Endothelial cell (in vitro differentiated cells): ENCODE measurements at regions not wholly inside any gene's neighbourhood (a gene's known extent, or its start where the extent isn't known, plus 50 kb on each side); places are given as distances from the start of the nearest gene placed in this dataset.

Experiments used
- DNase-seq: peaks from one replicate; pipeline ENCODE4 v3.0.0; 2021; ENCODE audit warnings: low spot score
- H3K27ac Mint-ChIP-seq: one replicate; pipeline ENCODE4 v1.8.0; 2021; ENCODE audit warnings: mixed read lengths, inconsistent platforms; ENCODE audit not compliant: unreplicated experiment
- H3K27me3 Mint-ChIP-seq: one replicate; pipeline ENCODE4 v1.8.0; 2021; ENCODE audit warnings: mild to moderate bottlenecking, moderate library complexity, mixed read lengths, inconsistent platforms; ENCODE audit not compliant: unreplicated experiment
- H3K36me3 Mint-ChIP-seq: one replicate; pipeline ENCODE4 v1.8.0; 2021; ENCODE audit warnings: mild to moderate bottlenecking, low read depth, mixed read lengths, inconsistent platforms; ENCODE audit not compliant: unreplicated experiment
- H3K4me1 Mint-ChIP-seq: one replicate; pipeline ENCODE4 v1.8.0; 2021; ENCODE audit warnings: mild to moderate bottlenecking, mixed read lengths, inconsistent platforms; ENCODE audit not compliant: unreplicated experiment
- H3K4me3 Mint-ChIP-seq: one replicate; pipeline ENCODE4 v1.8.0; 2021; ENCODE audit warnings: mild to moderate bottlenecking, mixed read lengths, inconsistent platforms; ENCODE audit not compliant: unreplicated experiment
- H3K9me3 Mint-ChIP-seq: one replicate; pipeline ENCODE4 v1.8.0; 2021; ENCODE audit warnings: mixed read lengths, inconsistent platforms; ENCODE audit not compliant: unreplicated experiment
- TF ChIP-seq, protein P1 (sequence below): fragments of 200-600 bp; sonication (generic); IDR thresholded peaks from one replicate; pipeline ENCODE4 v1.5.0; 2021; ENCODE audit warnings: antibody characterized with exemption; ENCODE audit not compliant: unreplicated experiment

DNA sequence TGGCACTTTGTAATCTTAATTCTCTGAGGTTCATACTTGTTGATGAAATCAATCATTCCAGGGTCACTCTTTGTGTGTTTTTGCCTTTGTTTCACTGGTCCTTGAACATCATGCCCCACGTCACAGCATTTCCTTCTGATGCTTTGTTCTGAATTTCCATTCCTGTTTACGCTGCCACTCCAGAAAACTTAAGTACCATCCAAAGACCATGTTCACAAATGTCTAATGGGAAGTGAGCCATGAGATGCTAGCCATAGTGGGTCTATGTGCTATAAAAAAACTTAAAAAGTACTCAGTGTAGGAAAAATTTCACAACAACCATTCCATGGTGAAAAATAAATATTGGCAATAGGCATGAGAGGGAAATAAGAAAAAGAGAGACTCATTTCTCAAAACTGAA, 232.0 kb downstream of the IBTK start:
- no peak overlapping the region for H3K27ac Mint-ChIP-seq
- no peaks in the 10 kb centered on the region for H3K4me1 Mint-ChIP-seq
- no peak overlapping the region for H3K4me3 Mint-ChIP-seq
- no peaks in the 10 kb centered on the region for H3K27me3 Mint-ChIP-seq
- no peaks in the 10 kb centered on the region for H3K36me3 Mint-ChIP-seq
- no peaks in the 10 kb centered on the region for H3K9me3 Mint-ChIP-seq
- DNase-seq: no peak
- TF ChIP-seq, protein P1, sequence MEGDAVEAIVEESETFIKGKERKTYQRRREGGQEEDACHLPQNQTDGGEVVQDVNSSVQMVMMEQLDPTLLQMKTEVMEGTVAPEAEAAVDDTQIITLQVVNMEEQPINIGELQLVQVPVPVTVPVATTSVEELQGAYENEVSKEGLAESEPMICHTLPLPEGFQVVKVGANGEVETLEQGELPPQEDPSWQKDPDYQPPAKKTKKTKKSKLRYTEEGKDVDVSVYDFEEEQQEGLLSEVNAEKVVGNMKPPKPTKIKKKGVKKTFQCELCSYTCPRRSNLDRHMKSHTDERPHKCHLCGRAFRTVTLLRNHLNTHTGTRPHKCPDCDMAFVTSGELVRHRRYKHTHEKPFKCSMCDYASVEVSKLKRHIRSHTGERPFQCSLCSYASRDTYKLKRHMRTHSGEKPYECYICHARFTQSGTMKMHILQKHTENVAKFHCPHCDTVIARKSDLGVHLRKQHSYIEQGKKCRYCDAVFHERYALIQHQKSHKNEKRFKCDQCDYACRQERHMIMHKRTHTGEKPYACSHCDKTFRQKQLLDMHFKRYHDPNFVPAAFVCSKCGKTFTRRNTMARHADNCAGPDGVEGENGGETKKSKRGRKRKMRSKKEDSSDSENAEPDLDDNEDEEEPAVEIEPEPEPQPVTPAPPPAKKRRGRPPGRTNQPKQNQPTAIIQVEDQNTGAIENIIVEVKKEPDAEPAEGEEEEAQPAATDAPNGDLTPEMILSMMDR: no peak

DNA sequence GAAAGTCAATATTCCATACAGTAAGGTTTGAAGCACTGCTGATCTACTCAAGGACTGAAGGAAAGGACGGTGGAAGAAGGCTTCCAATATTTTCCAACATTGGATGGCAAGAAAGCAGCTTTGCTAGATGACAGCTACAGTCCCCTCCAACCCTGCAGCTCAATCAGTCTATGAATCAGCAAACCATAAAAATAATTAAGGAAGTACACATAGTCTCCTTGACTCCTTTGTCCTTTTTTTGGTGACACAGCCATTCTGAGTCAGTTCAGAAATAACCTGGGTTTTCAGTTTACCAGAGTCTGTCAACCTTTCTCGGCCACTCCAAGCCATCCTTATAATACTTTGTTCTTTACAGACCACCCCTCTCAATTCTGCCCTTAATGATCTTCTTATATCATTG, 232.5 kb downstream of the IBTK start:
- Mint-ChIP-seq H3K27me3 (no peaks in the 10 kb centered on the region), H3K9me3 (no peaks in the 10 kb centered on the region), H3K4me1 (no peaks in the 10 kb centered on the region), H3K27ac (no peak overlapping the region), H3K36me3 (no peaks in the 10 kb centered on the region), H3K4me3 (no peak overlapping the region)
- DNase-seq: no peak
- TF ChIP-seq, protein P1: no peak

DNA sequence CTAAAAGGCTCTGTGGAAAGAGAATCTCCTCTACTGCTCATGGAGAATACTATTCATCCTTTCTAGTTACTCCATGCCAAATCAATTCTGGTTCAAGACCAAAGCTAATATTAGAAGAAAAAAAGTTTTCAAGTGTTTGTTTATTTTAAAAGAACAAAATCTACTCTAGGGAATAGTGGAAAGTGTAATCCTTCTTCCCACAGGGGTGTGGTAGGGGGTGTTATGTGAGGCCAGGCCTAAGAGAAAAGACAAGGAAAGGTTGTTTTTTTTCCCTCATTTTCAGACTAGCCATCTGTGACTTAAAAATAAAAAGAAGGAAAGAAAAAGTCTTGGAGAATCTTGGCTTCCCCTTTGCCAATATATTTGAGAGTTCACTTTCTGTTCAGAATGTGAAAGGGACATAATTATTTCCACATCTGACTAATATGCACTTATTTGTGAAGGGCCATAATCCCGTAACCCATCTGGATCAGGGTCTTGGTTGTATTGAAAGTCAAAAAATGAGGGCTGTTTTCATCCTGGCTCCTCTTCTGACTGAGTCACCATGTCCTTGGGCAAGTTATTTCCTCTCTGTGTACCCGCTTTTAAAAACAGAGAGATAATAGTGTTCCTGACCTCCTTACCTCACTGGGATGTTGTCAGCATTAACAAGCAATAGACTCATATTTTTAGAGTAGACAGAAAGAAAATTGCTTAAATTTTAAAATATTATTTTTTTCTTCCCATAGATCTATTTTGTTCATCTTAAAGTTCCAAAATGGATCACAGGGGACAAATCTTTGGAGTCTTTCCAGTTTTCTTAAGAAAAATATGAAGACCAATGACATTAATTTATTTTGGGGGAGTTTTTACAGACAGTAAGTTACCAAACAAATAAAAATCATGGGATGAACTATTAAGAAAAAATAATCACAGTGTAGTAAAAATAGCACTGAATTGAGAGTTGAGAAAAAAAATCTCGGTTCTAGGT, 233.7 kb downstream of the IBTK start:
- H3K27ac Mint-ChIP-seq: no peak overlapping the region
- H3K36me3 Mint-ChIP-seq: no peaks in the 10 kb centered on the region
- no peak for DNase-seq
- no peaks in the 10 kb centered on the region for H3K9me3 Mint-ChIP-seq
- TF ChIP-seq, protein P1: no peak
- H3K4me3 Mint-ChIP-seq: no peak overlapping the region
- H3K27me3 Mint-ChIP-seq: no peaks in the 10 kb centered on the region
- H3K4me1 Mint-ChIP-seq: no peaks in the 10 kb centered on the region

DNA sequence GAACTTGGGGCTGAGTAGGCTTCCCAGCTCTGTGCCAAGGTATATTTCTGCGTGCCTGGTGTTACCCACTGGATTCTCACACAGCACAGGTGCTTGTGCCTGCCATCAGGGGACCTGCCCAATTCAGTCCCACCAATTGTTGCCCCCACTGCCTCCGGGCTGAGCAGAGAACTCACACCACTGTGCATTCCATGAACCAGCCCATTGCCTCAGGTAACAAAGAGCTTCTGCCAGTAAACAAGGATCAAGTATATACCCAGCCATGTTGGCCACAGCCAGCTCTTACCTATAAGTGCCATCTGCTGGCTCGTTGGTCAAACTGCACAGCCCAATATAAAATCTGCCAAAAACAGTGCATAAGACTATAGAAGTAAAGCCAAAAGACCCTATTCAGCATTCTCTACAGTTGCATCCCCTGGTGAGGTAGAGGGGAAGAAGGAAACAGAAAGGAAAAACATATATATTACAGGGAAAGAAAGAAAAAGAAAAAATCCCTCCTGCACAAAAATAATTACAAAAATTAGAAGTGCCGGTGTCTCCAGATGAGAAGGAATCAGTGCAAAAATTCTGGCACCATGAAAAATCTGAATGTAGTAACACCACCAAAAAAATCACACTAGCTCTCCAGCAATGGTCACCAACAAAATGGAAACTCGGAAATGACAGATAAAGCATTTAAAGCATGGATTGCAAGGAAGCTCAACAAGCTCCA, 241.4 kb downstream of the IBTK start:
- H3K4me3 Mint-ChIP-seq: no peak overlapping the region
- no peak overlapping the region for H3K27ac Mint-ChIP-seq
- no peaks in the 10 kb centered on the region for H3K9me3 Mint-ChIP-seq
- no peaks in the 10 kb centered on the region for H3K27me3 Mint-ChIP-seq
- peak; percentile 11 for DNase-seq
- TF ChIP-seq, protein P1: peak; percentile 60
- no peaks in the 10 kb centered on the region for H3K36me3 Mint-ChIP-seq
- H3K4me1 Mint-ChIP-seq: no peaks in the 10 kb centered on the region

GRCh38 chr6:82000551-82000950, 247.0 kb downstream of the IBTK start:
- H3K4me3 Mint-ChIP-seq: no peak overlapping the region
- no peaks in the 10 kb centered on the region for H3K4me1 Mint-ChIP-seq
- no peaks in the 10 kb centered on the region for H3K27me3 Mint-ChIP-seq
- TF ChIP-seq, protein P1: no peak
- no peaks in the 10 kb centered on the region for H3K36me3 Mint-ChIP-seq
- H3K9me3 Mint-ChIP-seq: no peaks in the 10 kb centered on the region
- no peak overlapping the region for H3K27ac Mint-ChIP-seq
- DNase-seq: no peak
